Dedifferentiated amniotic fluid mesenchymal stem cell (primary cell): ENCODE measurements at regions not wholly inside any gene's neighbourhood (a gene's known extent, or its start where the extent isn't known, plus 50 kb on each side); places are given as distances from the start of the nearest gene placed in this dataset.
"Not testable (repeated sequence)": the region's sequence is repeated elsewhere in the genome, so short reads cannot be mapped to it uniquely, and the experiment has no call there.

Source experiments
- DNase-seq: peaks from one replicate; pipeline ENCODE4 v3.0.0-alpha.2; 2016; ENCODE audit errors: extremely low spot score

DNA sequence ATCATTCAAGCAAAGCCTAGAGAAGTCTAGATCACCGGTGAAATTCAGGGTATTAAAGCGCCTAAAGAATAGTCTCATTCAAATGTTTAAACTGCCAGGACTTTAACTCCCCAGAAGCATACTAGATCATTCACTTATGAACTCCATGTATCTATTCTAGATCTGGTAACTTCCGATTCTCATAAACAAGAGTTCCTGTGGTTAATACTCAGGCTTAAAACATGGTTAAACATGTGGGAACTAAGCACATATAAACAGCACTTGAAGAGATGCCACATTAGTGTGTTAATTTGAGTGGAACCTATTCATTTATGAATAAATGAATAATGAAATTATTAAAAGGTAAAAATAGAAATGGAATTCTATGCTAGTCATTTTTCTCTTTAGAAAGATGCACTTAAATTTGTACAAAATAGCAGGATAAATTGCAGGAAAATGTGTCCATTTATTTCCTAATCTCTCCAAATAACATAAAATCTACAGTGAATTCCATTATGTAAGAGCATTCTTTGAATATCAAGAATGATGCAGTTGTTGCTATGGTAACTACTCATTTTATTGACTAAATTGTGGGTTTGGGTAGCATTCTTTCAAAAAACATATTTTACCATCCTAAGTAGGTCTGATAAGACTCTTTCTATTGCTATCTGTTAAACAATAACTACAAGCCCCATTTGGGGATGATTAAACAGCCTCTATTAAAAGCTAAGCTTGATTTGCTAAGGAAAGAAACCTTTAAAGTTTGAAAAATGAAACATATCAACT, 147.6 kb upstream of the TMEM168 start:
- DNase-seq = peak; percentile 54

DNA sequence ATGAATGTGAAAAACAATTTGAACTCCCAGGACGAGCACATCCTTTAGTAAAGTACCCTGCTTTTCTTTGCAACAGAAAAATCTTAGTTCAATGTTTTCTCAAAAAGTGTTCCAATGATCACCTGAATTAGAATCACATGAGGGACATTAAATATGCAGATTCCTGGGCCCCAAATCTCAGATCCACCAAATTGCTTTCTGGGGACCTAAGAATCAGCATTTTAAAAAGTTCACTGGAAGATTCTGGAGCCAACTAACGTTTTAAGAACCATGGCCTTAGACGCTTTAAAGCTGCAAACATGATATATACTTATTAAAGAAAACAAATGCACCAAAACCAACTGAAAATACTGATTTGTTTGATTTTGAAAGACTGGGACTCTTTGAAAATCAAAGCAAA, 143.4 kb upstream of the TMEM168 start:
- DNase-seq = no peak

DNA sequence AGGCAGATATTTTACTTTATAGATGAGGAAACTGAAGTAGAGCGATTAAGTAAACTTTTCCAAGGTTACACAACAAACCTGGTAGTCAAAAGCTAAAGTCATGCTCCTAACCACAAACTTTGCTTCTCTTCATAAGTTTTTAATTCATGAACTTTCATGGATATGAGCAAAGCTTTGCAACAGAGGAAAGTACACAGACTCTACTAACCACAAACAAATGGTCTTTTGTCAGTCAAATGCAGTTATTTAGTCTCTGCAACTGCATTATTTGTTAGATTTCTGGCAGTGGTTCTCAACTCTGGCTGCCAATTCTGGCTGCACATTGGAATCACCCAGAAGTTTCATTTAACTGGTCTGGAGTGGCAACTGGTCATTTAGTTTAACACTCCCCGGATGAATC, 140.6 kb upstream of the TMEM168 start:
- peak; percentile 57 for DNase-seq

DNA sequence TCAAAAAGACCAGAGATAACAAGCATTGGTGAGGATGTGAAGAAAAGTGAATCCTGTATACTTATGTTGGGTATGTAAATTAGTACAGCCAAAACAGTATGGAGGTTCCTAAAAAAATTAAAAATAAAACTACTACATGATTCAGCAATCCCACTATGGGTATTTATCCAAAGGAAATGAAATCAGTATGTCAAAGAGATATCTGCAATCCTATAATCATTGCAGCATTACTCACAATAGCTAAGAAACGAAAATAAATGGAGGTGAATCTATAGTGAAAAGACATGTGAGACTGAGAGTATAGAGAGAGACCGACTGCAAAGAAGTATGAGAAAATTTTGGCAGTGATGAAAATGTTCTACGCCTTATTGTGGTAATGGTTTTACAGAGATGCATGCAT, 139.2 kb upstream of the TMEM168 start:
- no peak for DNase-seq

DNA sequence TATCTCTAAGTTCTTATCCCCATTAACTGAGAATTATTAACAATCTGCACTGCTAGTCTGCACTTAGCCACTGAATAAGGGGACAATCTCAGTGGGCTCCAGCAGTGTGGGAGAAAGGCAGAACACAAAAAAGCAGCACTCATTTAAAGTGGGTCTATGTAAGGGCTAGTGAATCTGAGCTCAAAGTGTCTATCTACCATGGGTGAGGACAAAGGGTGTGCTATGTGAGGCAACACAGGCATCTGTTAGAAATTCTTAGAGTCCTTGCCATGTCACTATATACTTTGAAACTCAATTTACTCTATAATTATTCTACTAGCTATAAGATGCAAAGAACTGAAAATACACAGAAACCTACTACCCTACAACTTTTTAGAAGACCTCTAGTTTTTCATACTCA, 135.8 kb upstream of the TMEM168 start:
- DNase-seq = no peak

DNA sequence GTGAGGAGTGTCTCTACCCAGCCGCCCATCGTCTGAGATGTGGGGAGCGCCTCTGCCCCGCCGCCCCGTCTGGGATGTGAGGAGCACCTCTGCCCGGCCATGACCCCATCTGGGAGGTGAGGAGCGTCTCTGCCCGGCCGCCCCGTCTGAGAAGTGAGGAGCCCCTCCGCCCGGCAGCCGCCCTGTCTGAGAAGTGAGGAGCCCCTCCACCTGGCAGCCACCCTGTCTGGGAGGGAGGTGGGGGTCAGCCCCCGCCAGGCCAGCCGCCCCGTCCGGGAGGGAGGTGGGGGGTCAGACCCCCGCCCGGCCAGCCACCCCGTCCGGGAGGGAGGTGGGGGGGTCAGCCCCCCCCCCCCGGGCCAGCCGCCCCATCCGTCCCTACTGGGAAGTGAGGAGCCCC, 132.4 kb upstream of the TMEM168 start:
- not testable (repeated sequence) for DNase-seq

DNA sequence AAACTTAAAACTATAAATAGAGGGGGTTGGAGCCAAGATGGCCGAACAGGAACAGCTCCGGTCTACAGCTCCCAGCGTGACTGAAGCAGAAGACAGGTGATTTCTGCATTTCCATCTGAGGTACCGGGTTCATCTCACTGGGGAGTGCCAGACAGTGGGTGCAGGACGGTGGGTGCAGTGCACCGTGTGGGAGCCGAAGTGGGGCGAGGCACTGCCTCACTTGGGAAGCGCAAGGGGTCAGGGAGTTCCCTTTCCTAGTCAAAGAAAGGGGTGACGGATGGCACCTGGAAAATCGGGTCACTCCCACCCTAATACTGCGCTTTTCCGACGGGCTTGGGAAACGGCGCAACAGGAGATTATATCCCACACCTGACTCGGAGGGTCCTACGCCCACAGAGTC, 126.2 kb upstream of the TMEM168 start:
- DNase-seq = not testable (repeated sequence)

DNA sequence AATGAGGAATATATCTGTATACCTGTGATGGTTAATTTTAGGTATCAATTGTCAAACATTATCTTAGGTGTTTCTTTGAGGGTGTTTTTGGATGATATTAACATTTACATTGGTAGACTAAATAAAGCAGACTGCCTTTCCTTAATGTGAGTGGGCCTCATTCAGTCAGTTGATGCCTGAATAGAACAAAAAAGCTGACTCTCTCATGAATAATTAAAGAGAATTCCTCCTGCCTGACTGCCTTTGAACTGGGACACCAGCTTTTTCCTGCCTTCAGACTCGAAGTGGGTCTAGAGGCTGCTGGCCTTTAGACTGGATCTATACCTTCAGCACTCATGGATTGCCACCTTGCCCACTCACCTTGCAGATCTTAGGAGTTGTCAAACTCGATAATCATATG, 117.9 kb upstream of the TMEM168 start:
- DNase-seq = no peak

DNA sequence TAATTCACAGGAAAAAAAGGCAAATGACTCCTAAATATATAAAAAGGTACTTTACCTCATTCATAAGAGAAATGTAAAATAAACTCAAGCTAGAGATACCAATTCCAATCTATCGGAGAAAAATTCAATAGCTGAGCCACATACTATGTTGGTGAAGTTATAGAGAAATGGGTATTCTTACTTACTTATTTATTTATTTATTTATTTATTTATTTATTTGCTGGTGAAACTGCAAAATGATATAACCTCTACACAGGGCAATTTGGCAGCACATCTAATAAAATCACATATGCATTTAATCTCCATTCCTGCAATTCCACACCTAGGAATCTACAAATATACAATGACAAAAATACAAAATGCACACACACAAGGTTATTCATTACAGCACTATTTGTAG, 117.5 kb upstream of the TMEM168 start:
- no peak for DNase-seq

DNA sequence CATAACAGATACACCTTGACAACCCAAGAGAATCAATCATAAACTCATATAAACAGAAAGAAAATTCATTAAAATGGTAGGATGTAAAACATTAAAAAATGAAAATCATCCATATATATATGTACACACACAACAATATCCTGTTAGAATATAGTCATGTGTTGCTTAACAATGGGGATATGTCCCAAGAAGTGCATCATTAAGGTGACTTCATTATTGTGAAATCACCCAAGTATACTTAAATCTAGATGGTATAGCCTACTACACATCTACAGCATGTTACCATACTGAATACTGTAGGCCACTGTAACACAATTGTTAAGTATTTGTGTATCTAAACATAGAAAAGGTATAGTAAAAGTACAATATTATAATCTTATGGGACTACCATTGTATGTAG, 115.8 kb upstream of the TMEM168 start:
- DNase-seq = no peak

DNA sequence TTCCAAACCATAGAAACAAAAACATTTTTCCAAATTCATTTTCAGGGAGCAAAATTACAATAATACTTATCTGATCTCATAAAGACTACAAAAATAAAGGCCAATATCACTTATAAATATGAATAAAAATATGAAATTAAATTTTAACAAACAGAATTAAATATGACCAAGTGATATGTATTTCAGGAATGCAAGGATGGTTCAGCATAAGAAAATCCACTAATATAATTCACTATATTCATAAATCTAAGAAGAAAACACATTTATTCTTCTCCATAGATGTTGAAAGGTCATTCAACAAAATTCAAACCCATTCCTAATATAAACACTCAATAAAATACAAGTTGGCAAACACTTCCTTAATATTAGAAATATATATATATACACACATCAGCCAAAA, 115.2 kb upstream of the TMEM168 start:
- DNase-seq = no peak

DNA sequence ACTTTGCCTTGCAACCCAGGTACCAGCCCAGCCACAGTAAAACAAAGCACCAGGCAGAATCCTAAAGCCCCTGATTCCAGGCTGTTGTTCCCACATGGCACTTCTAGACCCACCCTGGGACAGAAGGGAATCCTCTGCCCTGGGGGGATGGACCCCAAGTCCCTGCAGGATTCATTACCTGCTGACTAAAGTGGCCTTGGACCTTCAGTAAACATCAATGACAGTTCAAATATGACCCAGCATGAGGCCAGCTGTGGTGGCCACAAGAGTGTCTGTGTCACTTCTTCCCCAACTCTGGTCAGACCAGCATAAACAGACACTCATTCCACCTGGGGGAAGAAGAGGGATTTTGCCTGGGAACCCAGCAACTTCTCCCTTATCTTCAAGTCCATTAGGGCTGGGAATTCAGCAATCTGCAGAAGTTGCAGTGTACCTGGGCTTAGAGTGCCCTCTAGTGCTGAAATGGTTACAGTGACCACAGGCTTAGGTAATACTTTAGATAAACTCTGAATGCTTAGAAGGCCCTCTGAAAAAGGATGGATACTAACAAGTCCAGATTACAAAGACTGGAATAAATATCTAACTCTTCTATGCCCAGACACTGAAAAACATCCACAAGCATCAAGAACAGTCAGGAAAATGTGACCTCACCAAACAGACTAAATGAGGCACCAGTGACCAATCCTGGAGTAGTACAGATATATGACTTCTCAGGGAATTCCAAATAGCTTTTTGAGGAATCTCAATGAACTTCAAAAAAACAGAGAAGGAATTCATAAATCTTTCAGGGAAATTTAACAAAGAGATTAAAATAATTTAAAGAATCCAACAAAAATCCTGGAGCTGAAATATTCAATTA, 108.5 kb upstream of the TMEM168 start:
- peak; percentile 30 for DNase-seq

DNA sequence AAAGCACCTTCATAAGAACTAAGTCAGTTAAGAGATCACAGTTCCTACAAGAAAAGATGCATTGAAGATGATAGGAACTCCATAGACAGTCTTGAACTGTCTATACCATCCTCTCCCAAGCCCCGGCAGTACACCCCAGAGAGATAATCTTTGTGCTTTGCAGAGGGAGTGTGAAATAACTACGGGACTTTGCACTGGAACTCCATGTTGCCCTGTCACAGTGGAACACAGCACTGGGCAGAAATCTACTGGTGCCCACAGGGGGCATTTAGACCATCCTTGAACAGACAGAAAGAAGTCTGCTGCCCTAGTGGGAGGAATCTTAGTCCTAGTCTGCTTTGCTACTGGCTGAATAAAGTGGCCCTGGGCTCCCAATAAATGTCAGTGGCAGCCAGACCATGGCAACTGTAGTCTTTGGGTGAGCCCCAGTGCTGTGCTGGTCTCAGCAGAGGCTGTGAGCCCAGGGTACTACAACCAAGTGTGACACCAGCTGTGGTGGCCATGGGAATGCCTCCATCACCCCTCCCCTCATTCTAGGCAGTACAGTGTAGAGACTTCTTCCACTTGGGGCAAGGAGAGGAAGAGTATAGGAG, 107.7 kb upstream of the TMEM168 start:
- no peak for DNase-seq

DNA sequence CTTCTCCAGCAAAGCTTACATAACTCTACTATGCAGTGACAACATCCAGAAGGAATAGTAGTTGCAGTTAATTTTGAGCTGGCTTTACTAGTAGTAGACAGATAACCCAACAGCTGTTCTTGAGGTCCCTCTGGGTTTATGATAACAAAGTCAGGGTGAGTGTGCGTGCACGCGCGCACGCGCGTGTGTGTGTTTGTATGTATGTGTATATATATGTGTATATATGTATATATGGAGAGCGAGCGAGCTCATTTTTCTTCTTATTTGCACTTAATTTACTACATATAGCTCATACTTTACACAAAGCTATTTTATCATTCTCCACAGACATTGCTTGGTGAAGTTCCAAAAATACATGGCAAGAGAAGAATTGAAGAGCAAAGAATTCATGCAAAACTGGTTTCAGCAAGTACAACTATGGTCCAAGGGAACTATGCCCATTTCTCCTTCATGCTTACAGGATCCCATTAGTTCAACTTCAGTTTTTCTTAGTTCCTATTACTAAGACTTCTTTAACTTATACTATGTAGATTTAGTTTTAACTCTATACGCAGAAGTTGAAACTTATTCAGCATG, 105.9 kb upstream of the TMEM168 start:
- DNase-seq = no peak

DNA sequence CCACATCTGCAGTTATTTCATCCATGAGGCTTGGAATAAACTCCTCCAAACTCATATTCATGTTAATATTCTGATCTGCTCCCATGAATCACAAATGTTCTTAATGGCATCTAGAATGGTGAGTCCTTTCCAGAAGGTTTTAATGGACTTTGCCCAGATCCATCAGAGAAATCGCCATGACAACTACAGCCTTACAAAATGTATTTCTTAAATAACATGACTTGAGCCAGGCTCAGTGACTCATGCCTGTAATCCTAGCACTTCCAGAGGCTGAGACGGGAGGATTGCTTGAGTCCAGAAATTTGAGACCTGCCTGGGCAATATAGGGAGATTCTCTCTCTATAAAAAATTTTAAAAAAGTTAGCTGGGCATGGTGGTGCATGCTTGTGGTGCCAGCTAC, 102.1 kb upstream of the TMEM168 start:
- peak; percentile 18 for DNase-seq

DNA sequence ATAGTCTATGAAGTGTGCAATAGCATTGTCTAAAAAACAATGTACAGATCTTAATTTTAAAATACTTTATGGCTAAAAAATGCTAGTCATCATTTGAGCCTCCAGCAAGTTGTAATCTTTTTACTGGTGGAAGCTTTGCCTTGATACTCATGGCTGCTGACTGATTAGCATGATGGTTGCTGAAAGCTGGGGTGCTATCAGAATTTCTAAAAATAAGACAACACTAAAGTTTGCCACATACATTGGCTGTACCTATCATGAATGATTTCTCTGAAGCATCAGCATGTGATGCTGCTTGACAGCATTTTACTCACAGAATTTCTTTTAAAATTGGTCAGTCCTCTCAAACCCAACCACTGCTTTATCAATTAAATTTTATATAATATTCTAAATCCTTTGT, 101.5 kb upstream of the TMEM168 start:
- DNase-seq = no peak

DNA sequence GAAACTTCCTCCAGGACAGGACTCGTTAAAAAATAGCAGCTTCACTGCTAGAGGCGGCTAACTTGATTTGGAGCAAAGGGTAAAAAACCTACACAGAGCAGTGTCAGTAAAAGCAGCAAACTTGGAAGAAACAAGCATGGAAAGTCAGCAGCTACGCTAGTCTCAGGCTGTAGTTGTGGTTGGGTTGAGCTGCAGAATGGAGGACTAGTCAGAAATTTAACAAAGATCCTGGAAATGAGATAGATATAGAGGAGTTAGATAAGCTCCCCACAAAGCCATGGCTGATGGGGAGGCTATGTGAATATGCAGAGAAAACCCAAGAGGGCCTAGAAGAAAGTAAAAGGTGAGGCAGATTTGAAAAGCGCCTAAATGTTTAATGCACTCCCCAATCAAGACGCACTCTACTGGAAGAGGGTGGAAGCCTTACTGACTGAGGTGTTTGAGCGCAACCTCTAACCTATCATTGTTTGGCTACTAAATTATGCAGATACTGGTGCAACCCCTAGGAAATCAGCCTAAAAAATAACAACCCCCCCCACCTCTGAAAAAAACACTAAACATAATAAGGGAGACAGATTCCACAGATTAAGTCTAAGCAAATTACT, 99.7 kb upstream of the TMEM168 start:
- DNase-seq = no peak

DNA sequence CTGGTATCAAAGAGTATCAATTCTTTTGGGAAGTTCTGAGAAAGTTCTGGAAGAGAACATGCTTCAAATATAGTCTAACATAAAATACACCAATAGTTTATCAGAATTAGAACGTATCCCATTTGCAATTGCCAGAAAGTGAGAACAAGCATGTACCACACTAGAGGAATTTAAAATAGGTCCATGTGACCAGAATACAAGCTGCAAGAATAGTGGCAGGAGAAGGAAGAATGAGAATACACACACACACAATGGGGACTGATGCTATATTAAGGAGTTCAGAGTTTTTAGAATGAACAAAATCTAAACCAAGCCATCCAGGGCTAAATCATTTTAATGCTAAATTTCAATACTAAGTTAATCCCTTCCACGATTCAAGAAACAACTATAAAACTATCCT, 99.1 kb upstream of the TMEM168 start:
- DNase-seq = no peak

DNA sequence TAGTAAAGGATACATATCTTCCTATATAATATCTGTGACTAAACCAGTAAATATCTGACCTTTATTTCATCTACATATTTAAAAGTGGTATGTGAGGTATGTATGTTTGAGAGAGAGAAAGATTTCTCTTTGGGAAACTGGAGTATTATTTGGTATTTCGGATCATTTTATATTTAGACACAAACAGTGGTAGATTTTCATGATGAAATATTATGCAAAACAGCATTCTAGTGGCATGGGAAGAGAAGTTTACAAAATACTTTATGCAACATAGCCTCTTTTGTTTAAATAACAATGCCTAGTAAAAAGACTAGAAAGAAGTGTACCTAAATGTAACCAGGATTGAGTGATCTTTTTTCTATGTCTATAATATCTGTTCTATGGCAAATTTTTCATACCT, 98.6 kb upstream of the TMEM168 start:
- peak; percentile 63 for DNase-seq

DNA sequence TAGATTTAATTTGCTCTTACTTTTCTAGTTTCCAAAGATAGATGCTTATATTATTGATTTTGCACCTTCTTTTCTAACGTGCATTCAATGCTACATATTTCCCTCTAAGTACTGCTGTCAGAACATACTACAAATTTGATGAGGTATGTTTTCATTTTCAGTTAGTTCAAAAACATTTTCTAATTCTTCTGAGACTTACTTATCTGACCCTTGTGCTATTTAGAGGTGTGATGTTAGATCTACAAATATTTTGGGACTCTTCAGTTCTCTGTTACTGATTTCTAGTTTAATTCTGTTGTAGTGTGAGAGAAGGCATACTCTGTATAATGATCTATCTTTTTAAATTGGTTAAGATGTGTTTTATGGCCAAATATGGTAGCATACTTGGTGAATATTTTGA, 97.8 kb upstream of the TMEM168 start:
- no peak for DNase-seq

DNA sequence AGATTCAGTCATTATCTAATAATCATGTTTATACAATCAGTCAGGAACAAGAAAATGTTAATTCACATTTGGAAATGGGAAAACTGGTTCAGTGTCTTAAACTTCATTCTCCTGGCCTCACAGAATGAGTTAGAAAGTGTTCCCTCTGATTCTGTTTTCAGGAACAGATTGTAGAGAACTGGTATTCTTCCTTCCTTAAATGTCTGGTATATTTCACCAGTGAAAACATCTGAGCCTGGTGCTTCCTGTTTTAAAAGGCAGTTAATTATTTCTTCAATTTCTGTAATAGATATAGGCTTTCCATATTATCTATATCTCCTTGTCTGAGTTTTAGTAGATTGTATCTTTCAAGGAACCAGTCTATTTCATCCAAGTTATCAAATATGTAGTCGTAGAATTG, 97.1 kb upstream of the TMEM168 start:
- DNase-seq = no peak

DNA sequence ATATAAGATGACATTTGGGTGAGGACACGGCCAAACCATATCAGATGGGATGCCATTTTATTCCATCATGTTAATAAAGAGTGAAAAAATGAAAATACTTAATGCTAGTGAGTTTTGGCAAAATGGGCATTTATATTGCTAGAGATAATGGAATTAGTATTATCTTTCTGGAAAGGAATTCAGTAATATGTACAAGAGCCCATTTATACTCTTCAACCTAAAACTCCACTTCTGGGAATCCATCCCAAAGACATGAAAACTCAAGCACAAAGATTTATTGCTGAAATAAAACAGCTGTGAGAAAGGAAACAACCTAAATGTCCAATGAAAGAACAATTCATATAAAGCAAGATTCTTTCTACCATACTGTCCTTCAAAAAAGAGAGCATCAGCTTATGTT, 96.0 kb upstream of the TMEM168 start:
- DNase-seq = no peak
